NCI-H2081 treated with DMSO at 0.1 percent for 48 hours (cell line): ENCODE measurements at regions not wholly inside any gene's neighbourhood (a gene's known extent, or its start where the extent isn't known, plus 50 kb on each side); places are given as distances from the start of the nearest gene placed in this dataset.

Experiments used
- DNase-seq: peaks from one replicate; lab custom pipeline; 2025; lab: John Stamatoyannopoulos, UW

- DNase-seq: no peak
These were observed 61.8 kb upstream of the PTPRD start for GRCh38 chr9:10674586-10674985.

GRCh38 chr9:10678010-10678409 is 65.2 kb upstream of the PTPRD start:
- no peak for DNase-seq

GRCh38 chr9:10678790-10679189 is 66.0 kb upstream of the PTPRD start:
- no peak for DNase-seq

GRCh38 chr9:10686943-10687342 is 74.1 kb upstream of the PTPRD start:
- no peak for DNase-seq

- DNase-seq: no peak
These were observed 77.7 kb upstream of the PTPRD start for GRCh38 chr9:10690546-10690945.

GRCh38 chr9:10697044-10697443 is 84.2 kb upstream of the PTPRD start:
- DNase-seq: no peak

GRCh38 chr9:10700291-10700690 is 87.5 kb upstream of the PTPRD start:
- no peak for DNase-seq

GRCh38 chr9:10700915-10701314 is 88.1 kb upstream of the PTPRD start:
- no peak for DNase-seq

GRCh38 chr9:10701906-10702305 is 89.1 kb upstream of the PTPRD start:
- DNase-seq: no peak

- no peak for DNase-seq
These were observed 90.3 kb upstream of the PTPRD start for GRCh38 chr9:10703139-10703538.

GRCh38 chr9:10704720-10705119 is 91.9 kb upstream of the PTPRD start:
- no peak for DNase-seq

GRCh38 chr9:10705383-10705782 is 92.6 kb upstream of the PTPRD start:
- no peak for DNase-seq

GRCh38 chr9:10706788-10707187 is 94.0 kb upstream of the PTPRD start:
- DNase-seq: no peak

GRCh38 chr9:10721301-10721700 is 108.5 kb upstream of the PTPRD start:
- DNase-seq: no peak

GRCh38 chr9:10729213-10729612 is 116.4 kb upstream of the PTPRD start:
- DNase-seq: no peak

- DNase-seq: no peak
These were observed 131.9 kb upstream of the PTPRD start for GRCh38 chr9:10744669-10745068.

GRCh38 chr9:10753474-10753873 is 140.7 kb upstream of the PTPRD start:
- no peak for DNase-seq

- no peak for DNase-seq
These were observed 151.7 kb upstream of the PTPRD start for GRCh38 chr9:10764481-10764880.

- DNase-seq: no peak
These were observed 160.3 kb upstream of the PTPRD start for GRCh38 chr9:10773136-10773535.

- no peak for DNase-seq
These were observed 161.2 kb upstream of the PTPRD start for GRCh38 chr9:10774051-10774450.

GRCh38 chr9:10785255-10785654 is 172.5 kb upstream of the PTPRD start:
- no peak for DNase-seq

GRCh38 chr9:10793306-10793705 is 180.5 kb upstream of the PTPRD start:
- DNase-seq: no peak

- no peak for DNase-seq
These were observed 191.7 kb upstream of the PTPRD start for GRCh38 chr9:10804486-10804885.

GRCh38 chr9:10806868-10807267 is 194.1 kb upstream of the PTPRD start:
- no peak for DNase-seq

- DNase-seq: no peak
These were observed 205.4 kb upstream of the PTPRD start for GRCh38 chr9:10818206-10818605.
